Loucy (cell line): ENCODE measurements at regions not wholly inside any gene's neighbourhood (a gene's known extent, or its start where the extent isn't known, plus 50 kb on each side); places are given as distances from the start of the nearest gene placed in this dataset.

ENCODE experiments used
- H2AFZ ChIP-seq: fragments of 200-600 bp; sonication (generic); 2 replicates; pipeline ENCODE4 v1.6.0; 2016; ENCODE audit warnings: antibody characterized with exemption, mild to moderate bottlenecking, low read length, moderate library complexity
- H3F3A ChIP-seq: fragments of 200-600 bp; 2 replicates; pipeline ENCODE4 v1.6.0; 2016; ENCODE audit warnings: antibody characterized with exemption, low read depth, mild to moderate bottlenecking
- H3K27me3 ChIP-seq: fragments of 200-600 bp; sonication (generic); 2 replicates; pipeline ENCODE4 v1.6.1; 2014; ENCODE audit warnings: low read length, mild to moderate bottlenecking; ENCODE audit not compliant: insufficient read depth, poor library complexity, severe bottlenecking
- H3K36me3 ChIP-seq: fragments of 200-600 bp; sonication (generic); 2 replicates; pipeline ENCODE4 v1.6.1; 2016; ENCODE audit warnings: low read length; ENCODE audit not compliant: insufficient read depth
- H3K4me1 ChIP-seq: fragments of 200-600 bp; sonication (generic); 2 replicates; pipeline ENCODE4 v1.5.1; 2014; ENCODE audit warnings: low read length, mild to moderate bottlenecking; ENCODE audit not compliant: insufficient read depth, poor library complexity, severe bottlenecking
- H3K4me2 ChIP-seq: fragments of 200-600 bp; sonication (generic); 2 replicates; pipeline ENCODE4 v1.6.0; 2014; ENCODE audit warnings: antibody characterized with exemption, low read length, low read depth, mild to moderate bottlenecking; ENCODE audit not compliant: poor library complexity, severe bottlenecking
- H3K4me3 ChIP-seq: fragments of 200-600 bp; sonication (generic); 2 replicates; pipeline ENCODE4 v1.5.1; 2014; ENCODE audit warnings: low read length, mild to moderate bottlenecking, mixed read lengths; ENCODE audit not compliant: poor library complexity, severe bottlenecking
- H3K79me2 ChIP-seq: fragments of 200-600 bp; sonication (generic); 2 replicates; pipeline ENCODE4 v1.6.1; 2014; ENCODE audit warnings: low read length; ENCODE audit not compliant: insufficient read depth
- H3K9ac ChIP-seq: fragments of 200-600 bp; sonication (generic); 2 replicates; pipeline ENCODE4 v1.6.0; 2014; ENCODE audit warnings: mild to moderate bottlenecking, low read depth, low read length, moderate library complexity; ENCODE audit not compliant: poor library complexity, severe bottlenecking
- H3K9me2 ChIP-seq: fragments of 200-600 bp; sonication (generic); replicated peaks from 2 replicates; pipeline ENCODE4 v1.6.1; 2016; ENCODE audit warnings: low read depth, low read length, mixed read lengths
- H3K9me3 ChIP-seq: fragments of 200-600 bp; sonication (generic); 2 replicates; pipeline ENCODE4 v1.6.1; 2014; ENCODE audit warnings: mild to moderate bottlenecking, antibody characterized with exemption, low read length, low read depth; ENCODE audit not compliant: insufficient read depth
- H4K20me1 ChIP-seq: fragments of 200-600 bp; sonication (generic); 2 replicates; pipeline ENCODE4 v1.6.0; 2014; ENCODE audit warnings: antibody characterized with exemption, low read length, mild to moderate bottlenecking; ENCODE audit not compliant: insufficient read depth, poor library complexity, severe bottlenecking
- CTCF ChIP-seq: fragments of 200-600 bp; sonication (generic); conservative IDR thresholded peaks from 2 replicates; pipeline ENCODE4 v1.5.1; 2014; ENCODE audit warnings: mild to moderate bottlenecking, antibody characterized with exemption, low read length
- EZH2phosphoT487 ChIP-seq: fragments of 200-600 bp; IDR thresholded peaks from 2 replicates; pipeline ENCODE4 v1.6.1; 2018; ENCODE audit warnings: antibody characterized with exemption, mild to moderate bottlenecking, moderate library complexity, borderline replicate concordance

- Histone ChIP-seq H3K4me2 (no peak overlapping the region), H3F3A (no peaks in the 10 kb centered on the region), H4K20me1 (no peaks in the 10 kb centered on the region), H3K9ac (no peak overlapping the region), H3K4me1 (no peaks in the 10 kb centered on the region), H3K9me2 (no peaks in the 10 kb centered on the region), H3K36me3 (no peaks in the 10 kb centered on the region), H2AFZ (no peak overlapping the region), H3K4me3 (no peak overlapping the region), H3K79me2 (no peaks in the 10 kb centered on the region), H3K9me3 (no peaks in the 10 kb centered on the region), H3K27me3 (no peaks in the 10 kb centered on the region)
- TF ChIP-seq EZH2phosphoT487 (no peak), CTCF (no peak)
These were observed 106.1 kb downstream of the UNC5CL start for GRCh38 chr6:40932953-40933352.

GRCh38 chr6:40932366-40932765 is 106.7 kb downstream of the UNC5CL start:
- TF ChIP-seq CTCF (no peak), EZH2phosphoT487 (no peak)

GRCh38 chr6:40931931-40932330 is 107.1 kb downstream of the UNC5CL start:
- Histone ChIP-seq H2AFZ (no peak overlapping the region), H3K36me3 (no peaks in the 10 kb centered on the region), H3K4me1 (no peaks in the 10 kb centered on the region), H3K79me2 (no peaks in the 10 kb centered on the region), H3F3A (no peaks in the 10 kb centered on the region), H3K9ac (no peak overlapping the region), H3K9me2 (no peaks in the 10 kb centered on the region), H3K9me3 (no peaks in the 10 kb centered on the region), H3K4me3 (no peak overlapping the region), H3K4me2 (no peak overlapping the region), H4K20me1 (no peaks in the 10 kb centered on the region), H3K27me3 (no peaks in the 10 kb centered on the region)
- TF ChIP-seq CTCF (no peak), EZH2phosphoT487 (no peak)

More at GRCh38 chr6:40932366-40932765, 106.7 kb downstream of the UNC5CL start:
- Histone ChIP-seq H3F3A (no peaks in the 10 kb centered on the region), H3K4me1 (no peaks in the 10 kb centered on the region), H3K4me3 (no peak overlapping the region), H3K27me3 (no peaks in the 10 kb centered on the region), H3K79me2 (no peaks in the 10 kb centered on the region), H3K9me3 (no peaks in the 10 kb centered on the region), H3K36me3 (no peaks in the 10 kb centered on the region), H3K4me2 (no peak overlapping the region), H4K20me1 (no peaks in the 10 kb centered on the region), H3K9ac (no peak overlapping the region), H2AFZ (no peak overlapping the region), H3K9me2 (no peaks in the 10 kb centered on the region)
